ENCODE measurements at regions not wholly inside any gene's neighbourhood (a gene's known extent, or its start where the extent isn't known, plus 50 kb on each side); places are given as distances from the start of the nearest gene placed in this dataset.

DNA sequence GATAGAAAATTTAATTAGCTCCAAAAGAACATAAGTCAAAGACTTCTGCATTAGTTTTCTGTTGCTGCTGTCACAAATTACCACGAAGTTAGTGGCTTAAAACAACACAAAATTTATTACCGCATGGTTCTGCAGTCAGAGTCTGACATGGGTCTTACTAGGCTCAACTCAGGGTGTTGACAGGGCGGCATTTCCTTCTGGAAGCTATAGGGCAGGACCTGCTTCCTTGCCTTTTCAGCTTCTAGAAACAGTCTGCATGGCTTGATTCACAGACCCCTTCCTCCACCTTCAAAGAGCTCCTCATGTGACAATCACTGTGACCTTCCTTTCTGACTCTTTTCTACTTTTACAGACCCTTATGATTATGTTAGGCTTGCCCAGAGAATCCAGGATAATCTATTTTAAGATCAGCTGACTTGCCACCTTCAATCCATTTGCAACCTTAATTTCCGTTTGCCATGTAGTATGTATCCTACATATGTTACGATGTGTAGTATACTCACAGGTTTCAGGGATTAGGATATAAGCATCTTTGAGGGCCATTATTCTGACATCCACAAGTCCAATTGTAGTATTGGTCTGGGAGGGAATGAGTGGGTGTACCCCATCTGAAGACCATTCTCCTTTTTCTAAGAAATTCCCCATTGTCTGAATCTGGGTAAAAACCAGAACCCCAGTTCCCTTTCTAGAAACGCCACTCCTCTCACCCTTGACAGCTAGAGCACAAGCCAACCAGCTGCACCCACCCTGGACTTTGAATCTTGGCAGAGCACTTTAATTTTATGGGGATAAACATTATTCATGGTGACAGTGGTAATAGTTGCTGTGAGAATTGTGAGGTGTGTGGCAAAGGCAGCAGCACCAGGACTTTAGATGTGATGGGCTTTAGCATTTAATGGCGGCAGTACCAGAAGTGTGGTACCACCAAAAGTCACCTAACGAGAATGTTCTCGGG is 265.5 kb downstream of the KCNJ2 start:
- TF ChIP-seq CTCF (IDR thresholded peaks at IDR 0.05) (no peak), EZH2 (IDR thresholded peaks at IDR 0.05; ENCODE audit: borderline replicate concordance, insufficient read depth, low read depth, low read length, poor library complexity, severe bottlenecking) (no peak)

Data from B cell (primary cell).